PC-9 (cell line): ENCODE measurements at regions not wholly inside any gene's neighbourhood (a gene's known extent, or its start where the extent isn't known, plus 50 kb on each side); places are given as distances from the start of the nearest gene placed in this dataset.
"Not testable (repeated sequence)": the region's sequence is repeated elsewhere in the genome, so short reads cannot be mapped to it uniquely, and the experiment has no call there.

Experiments
- BruUV-seq: library from RNA; stranded (reverse); fragments of 400-500 nt; replicated peaks from 2 replicates; lab custom pipeline; 2021; lab: Mats Ljungman, UMichigan
- CTCF ChIA-PET: fragments of 300-600 bp; sonication (Branson Sonifier 250); formaldehyde crosslinking; loops from one replicate; lab custom pipeline; 2022; ENCODE audit warnings: antibody characterized with exemption; lab: Charles Lee
- POLR2A ChIA-PET: fragments of 300-600 bp; sonication (Branson Sonifier 250); formaldehyde crosslinking; loops from one replicate; lab custom pipeline; 2022; ENCODE audit warnings: antibody characterized with exemption; ENCODE audit not compliant: unreplicated experiment; lab: Charles Lee
- DNase-seq, 2 experiments: peaks; one replicate each; pipeline versions ENCODE4 v3.0.0 to v3.0.0-alpha.2; 2015 to 2022; ENCODE audit warnings: mixed read lengths in 1 of 2
- H2AFZ ChIP-seq: fragments of 200-600 bp; sonication (generic); 2 replicates; pipeline ENCODE4 v1.8.1; 2017; ENCODE audit warnings: antibody characterized with exemption
- H3F3A ChIP-seq: fragments of 200-600 bp; sonication (generic); 2 replicates; pipeline ENCODE4 v1.8.1; 2017; ENCODE audit warnings: antibody characterized with exemption, mild to moderate bottlenecking, low read depth; ENCODE audit not compliant: insufficient read depth
- H3K27ac ChIP-seq: fragments of 200-600 bp; sonication (generic); 2 replicates; pipeline ENCODE4 v1.6.1; 2016; ENCODE audit warnings: mixed run types
- H3K27me3 ChIP-seq: fragments of 200-600 bp; sonication (generic); 2 replicates; pipeline ENCODE4 v1.6.1; 2016; ENCODE audit warnings: low read depth, mixed run types; ENCODE audit not compliant: insufficient read depth
- H3K36me3 ChIP-seq: fragments of 200-600 bp; sonication (generic); 2 replicates; pipeline ENCODE4 v1.6.1; 2016; ENCODE audit warnings: low read depth, mixed run types
- H3K4me1 ChIP-seq: fragments of 200-600 bp; sonication (generic); replicated peaks from 2 replicates; pipeline ENCODE4 v1.6.1; 2016; ENCODE audit warnings: mixed run types; ENCODE audit not compliant: insufficient read depth
- H3K4me2 ChIP-seq: fragments of 200-600 bp; sonication (generic); 2 replicates; pipeline ENCODE4 v1.6.1; 2017; ENCODE audit warnings: mixed run types
- H3K4me3 ChIP-seq: fragments of 200-600 bp; sonication (generic); 2 replicates; pipeline ENCODE4 v1.6.1; 2016; ENCODE audit warnings: mixed run types
- H3K79me2 ChIP-seq: fragments of 200-600 bp; sonication (generic); 2 replicates; pipeline ENCODE4 v1.6.1; 2017; ENCODE audit warnings: low read depth, mixed run types
- H3K9me2 ChIP-seq: fragments of 200-600 bp; sonication (generic); 2 replicates; pipeline ENCODE4 v1.8.1; 2017; ENCODE audit warnings: mild to moderate bottlenecking; ENCODE audit not compliant: insufficient read depth
- H3K9me3 ChIP-seq: fragments of 200-600 bp; sonication (generic); 2 replicates; pipeline ENCODE4 v1.8.1; 2016; ENCODE audit warnings: low read depth; ENCODE audit not compliant: insufficient read depth
- H4K20me1 ChIP-seq: fragments of 200-600 bp; sonication (generic); 2 replicates; pipeline ENCODE4 v1.8.1; 2017; ENCODE audit not compliant: insufficient read depth
- CTCF ChIP-seq: fragments of 200-600 bp; sonication (generic); conservative IDR thresholded peaks from 2 replicates; pipeline ENCODE4 v1.6.1; 2017; ENCODE audit warnings: mixed run types, antibody characterized with exemption, mild to moderate bottlenecking, moderate library complexity
- EZH2 ChIP-seq: fragments of 200-600 bp; sonication (generic); IDR thresholded peaks from 2 replicates; pipeline ENCODE4 v1.8.0; 2017; ENCODE audit warnings: antibody characterized with exemption, low read depth
- intact Hi-C: fragments of 100-400 bp; cut with micrococcal nuclease; formaldehyde crosslinking; loops from one replicate; pipeline ENCODE4 v1.10.0; 2022; ENCODE audit not compliant: unreplicated experiment

GRCh38 chrX:128000033-128000432 is 52.2 kb downstream of the ACTRT1 start:
- H3K27me3 ChIP-seq, H3K27ac ChIP-seq, H3K9me3 ChIP-seq, H4K20me1 ChIP-seq, H3K79me2 ChIP-seq, H3K9me2 ChIP-seq, H3K36me3 ChIP-seq, H2AFZ ChIP-seq, DNase-seq, CTCF ChIA-PET, BruUV-seq, H3K4me1 ChIP-seq, intact Hi-C loops, POLR2A ChIA-PET, H3F3A ChIP-seq, H3K4me3 ChIP-seq, H3K4me2 ChIP-seq: not testable (repeated sequence)

GRCh38 chrX:127963696-127964095 is 88.5 kb downstream of the ACTRT1 start:
- H3K4me1 ChIP-seq: peaks cover 12% of the 10 kb centered on the region
- no peak overlapping the region for H3K27ac ChIP-seq
- ChIA-PET CTCF (no interaction called here), POLR2A (no interaction called here)
- H2AFZ ChIP-seq: no peak overlapping the region
- DNase-seq: no peak
- TF ChIP-seq EZH2 (no peak), CTCF (no peak)
- H4K20me1 ChIP-seq: no peaks in the 10 kb centered on the region
- no peak overlapping the region for H3K4me3 ChIP-seq
- intact Hi-C loops: no loop called here
- no TSS peak for BruUV-seq
- no peaks in the 10 kb centered on the region for H3K36me3 ChIP-seq
- H3K9me3 ChIP-seq: peaks cover 22% of the 10 kb centered on the region
- H3K27me3 ChIP-seq: no peaks in the 10 kb centered on the region
- H3F3A ChIP-seq: no peaks in the 10 kb centered on the region
- H3K4me2 ChIP-seq: no peak overlapping the region
- no peaks in the 10 kb centered on the region for H3K79me2 ChIP-seq
- H3K9me2 ChIP-seq: no peaks in the 10 kb centered on the region; the same call in 1 of the 2 replicates

GRCh38 chrX:127947450-127947849 is 104.8 kb downstream of the ACTRT1 start:
- Histone ChIP-seq H3K4me1 (no peaks in the 10 kb centered on the region), H4K20me1 (no peaks in the 10 kb centered on the region), H3K79me2 (no peaks in the 10 kb centered on the region), H3K36me3 (no peaks in the 10 kb centered on the region), H3K4me3 (no peak overlapping the region), H3K27me3 (no peaks in the 10 kb centered on the region), H3K9me3 (no peaks in the 10 kb centered on the region), H2AFZ (no peak overlapping the region), H3K4me2 (no peak overlapping the region), H3K9me2 (no peaks in the 10 kb centered on the region), H3F3A (no peaks in the 10 kb centered on the region), H3K27ac (no peak overlapping the region)
- CTCF ChIA-PET: no interaction called here
- intact Hi-C loops: no loop called here
- no peak for DNase-seq
- no peak for TF ChIP-seq CTCF
- no peak for TF ChIP-seq EZH2
- POLR2A ChIA-PET: no interaction called here
- BruUV-seq: no TSS peak

GRCh38 chrX:127943571-127943970 is 108.6 kb downstream of the ACTRT1 start:
- H3F3A ChIP-seq: no peaks in the 10 kb centered on the region
- H4K20me1 ChIP-seq: no peaks in the 10 kb centered on the region
- H3K27ac ChIP-seq: no peak overlapping the region
- no peaks in the 10 kb centered on the region for H3K36me3 ChIP-seq
- H3K27me3 ChIP-seq: no peaks in the 10 kb centered on the region
- intact Hi-C loops: no loop called here
- H2AFZ ChIP-seq: no peak overlapping the region
- H3K9me3 ChIP-seq: no peaks in the 10 kb centered on the region
- BruUV-seq: no TSS peak
- DNase-seq: no peak
- CTCF ChIA-PET: no interaction called here
- H3K4me1 ChIP-seq: 0 out of 2 replicates have a peak, but pooled peaks cover 5% of the 10 kb centered on the region
- H3K4me3 ChIP-seq: no peak overlapping the region
- POLR2A ChIA-PET: no interaction called here
- no peaks in the 10 kb centered on the region for H3K79me2 ChIP-seq
- H3K9me2 ChIP-seq: no peaks in the 10 kb centered on the region
- TF ChIP-seq CTCF (no peak), EZH2 (no peak)
- H3K4me2 ChIP-seq: no peak overlapping the region
